BE2C (cell line): ENCODE measurements at regions not wholly inside any gene's neighbourhood (a gene's known extent, or its start where the extent isn't known, plus 50 kb on each side); places are given as distances from the start of the nearest gene placed in this dataset.
A peak's percentile ranks its signal among the peaks of the same experiment; 100 is the strongest.

Experiments used
- DNase-seq: peaks from one replicate; pipeline ENCODE4 v3.0.0-alpha.2; 2020
- H3K27me3 ChIP-seq: fragments of 250-450 bp; sonication (Bioruptor Pico); 2 replicates; pipeline ENCODE4 v1.5.1; 2020; ENCODE audit warnings: mild to moderate bottlenecking
- H3K36me3 ChIP-seq: fragments of 250-450 bp; sonication (Bioruptor Pico); 2 replicates; pipeline ENCODE4 v1.5.1; 2020; ENCODE audit warnings: mild to moderate bottlenecking
- H3K4me1 ChIP-seq: fragments of 250-450 bp; sonication (Bioruptor Pico); 2 replicates; pipeline ENCODE4 v1.5.1; 2020
- H3K4me3 ChIP-seq: 2 replicates; pipeline ENCODE4 v1.5.1; 2011; ENCODE audit warnings: low read depth, low read length
- H3K9me3 ChIP-seq: fragments of 250-450 bp; sonication (Bioruptor Pico); 2 replicates; pipeline ENCODE4 v1.5.1; 2020
- CTCF ChIP-seq: IDR thresholded peaks from 2 replicates; pipeline ENCODE4 v1.5.1; 2012; ENCODE audit warnings: mild to moderate bottlenecking, low read depth, low read length

- Histone ChIP-seq H3K36me3 (no peaks in the 10 kb centered on the region), H3K9me3 (no peaks in the 10 kb centered on the region), H3K4me1 (no peaks in the 10 kb centered on the region; the same call in none of the 2 replicates), H3K27me3 (no peaks in the 10 kb centered on the region), H3K4me3 (no peak overlapping the region)
- DNase-seq = no peak
- TF ChIP-seq CTCF = no peak
Measured at GRCh38 chr4:84171871-84172270, 327.2 kb downstream of the NKX6-1 start.

GRCh38 chr4:84167564-84167963, 331.5 kb downstream of the NKX6-1 start:
- Histone ChIP-seq H3K4me1 (no peaks in the 10 kb centered on the region; the same call in none of the 2 replicates), H3K27me3 (no peaks in the 10 kb centered on the region), H3K4me3 (no peak overlapping the region), H3K36me3 (no peaks in the 10 kb centered on the region), H3K9me3 (no peaks in the 10 kb centered on the region)
- TF ChIP-seq CTCF = peak; percentile 73
- peak; percentile 36 for DNase-seq

- no peaks in the 10 kb centered on the region for H3K27me3 ChIP-seq
- H3K4me3 ChIP-seq = no peak overlapping the region
- H3K4me1 ChIP-seq = no peaks in the 10 kb centered on the region; the same call in none of the 2 replicates
- H3K36me3 ChIP-seq = no peaks in the 10 kb centered on the region
- no peaks in the 10 kb centered on the region for H3K9me3 ChIP-seq
- no peak for DNase-seq
- TF ChIP-seq CTCF = peak; percentile 29; the same call in 1 of the 2 replicates
Measured at GRCh38 chr4:84167093-84167492, 332.0 kb downstream of the NKX6-1 start.

GRCh38 chr4:84166486-84166885, 332.6 kb downstream of the NKX6-1 start:
- TF ChIP-seq CTCF = no peak
- Histone ChIP-seq H3K9me3 (no peaks in the 10 kb centered on the region), H3K27me3 (no peaks in the 10 kb centered on the region), H3K4me1 (no peaks in the 10 kb centered on the region; the same call in none of the 2 replicates), H3K36me3 (no peaks in the 10 kb centered on the region), H3K4me3 (no peak overlapping the region)
- DNase-seq = no peak

- Histone ChIP-seq H3K4me1 (no peaks in the 10 kb centered on the region; the same call in none of the 2 replicates), H3K9me3 (no peaks in the 10 kb centered on the region), H3K36me3 (no peaks in the 10 kb centered on the region), H3K27me3 (no peaks in the 10 kb centered on the region), H3K4me3 (no peak overlapping the region)
- DNase-seq = no peak
- TF ChIP-seq CTCF = no peak
Measured at GRCh38 chr4:84164201-84164600, 334.9 kb downstream of the NKX6-1 start.

- Histone ChIP-seq H3K4me1 (no peaks in the 10 kb centered on the region), H3K27me3 (no peaks in the 10 kb centered on the region), H3K36me3 (no peaks in the 10 kb centered on the region), H3K9me3 (no peaks in the 10 kb centered on the region), H3K4me3 (no peak overlapping the region)
- DNase-seq = peak; percentile 69
- TF ChIP-seq CTCF = peak; percentile 77
Measured at GRCh38 chr4:84159762-84160161, 339.3 kb downstream of the NKX6-1 start.
